ENCODE measurements at regions not wholly inside any gene's neighbourhood (a gene's known extent, or its start where the extent isn't known, plus 50 kb on each side); places are given as distances from the start of the nearest gene placed in this dataset.

GRCh38 chr14:48391661-48392060, 716.3 kb upstream of the MDGA2 start:
- no peak for ATAC-seq
- DNase-seq = no peak
- Histone ChIP-seq H3K36me3 (no peaks in the 10 kb centered on the region), H3K4me3 (no peak overlapping the region), H3K27me3 (no peaks in the 10 kb centered on the region), H3K4me1 (no peaks in the 10 kb centered on the region), H3K9me3 (no peaks in the 10 kb centered on the region), H3K27ac (no peak overlapping the region)
- intact Hi-C loops (cut with DNase I) = no loop called here
- no peak for TF ChIP-seq CTCF (IDR thresholded peaks at IDR 0.05)

- intact Hi-C loops (cut with DNase I) = no loop called here
- Histone ChIP-seq H3K9me3 (no peaks in the 10 kb centered on the region), H3K27ac (no peak overlapping the region), H3K36me3 (no peaks in the 10 kb centered on the region), H3K4me1 (no peaks in the 10 kb centered on the region), H3K4me3 (no peak overlapping the region), H3K27me3 (no peaks in the 10 kb centered on the region)
- DNase-seq = peak in 2 of 4 donors; percentile 24 to 33
- no peak for ATAC-seq
- no peak for TF ChIP-seq CTCF (IDR thresholded peaks at IDR 0.05)
Measured at GRCh38 chr14:48390346-48390745, 714.9 kb upstream of the MDGA2 start.

GRCh38 chr14:48384821-48385220, 709.4 kb upstream of the MDGA2 start:
- TF ChIP-seq CTCF (IDR thresholded peaks at IDR 0.05) = no peak
- H3K4me1 ChIP-seq = no peaks in the 10 kb centered on the region
- H3K4me3 ChIP-seq = no peak overlapping the region
- ATAC-seq (no peak), DNase-seq (no peak)
- no peaks in the 10 kb centered on the region for H3K36me3 ChIP-seq
- H3K27ac ChIP-seq = no peak overlapping the region
- H3K9me3 ChIP-seq = no peaks in the 10 kb centered on the region
- H3K27me3 ChIP-seq = no peaks in the 10 kb centered on the region
- intact Hi-C loops (cut with DNase I) = no loop called here

GRCh38 chr14:48382961-48383360, 707.6 kb upstream of the MDGA2 start:
- no peaks in the 10 kb centered on the region for H3K4me1 ChIP-seq
- no peaks in the 10 kb centered on the region for H3K27me3 ChIP-seq
- H3K4me3 ChIP-seq = no peak overlapping the region
- DNase-seq (peak in 1 of 4 donors; percentile 61), ATAC-seq (no peak)
- no peak overlapping the region for H3K27ac ChIP-seq
- intact Hi-C loops (cut with DNase I) = no loop called here
- H3K9me3 ChIP-seq = no peaks in the 10 kb centered on the region
- no peak for TF ChIP-seq CTCF (IDR thresholded peaks at IDR 0.05)
- no peaks in the 10 kb centered on the region for H3K36me3 ChIP-seq

GRCh38 chr14:48378541-48378940, 703.1 kb upstream of the MDGA2 start:
- intact Hi-C loops (cut with DNase I) = no loop called here
- Histone ChIP-seq H3K27ac (no peak overlapping the region), H3K9me3 (no peaks in the 10 kb centered on the region), H3K4me1 (no peaks in the 10 kb centered on the region), H3K27me3 (no peaks in the 10 kb centered on the region), H3K36me3 (no peaks in the 10 kb centered on the region), H3K4me3 (no peak overlapping the region)
- no peak for TF ChIP-seq CTCF (IDR thresholded peaks at IDR 0.05)
- no peak for DNase-seq
- ATAC-seq = no peak

All from left lung (tissue), 4 donors.